COLO829 (cell line): ENCODE measurements at regions not wholly inside any gene's neighbourhood (a gene's known extent, or its start where the extent isn't known, plus 50 kb on each side); places are given as distances from the start of the nearest gene placed in this dataset.

ENCODE experiments used
- DNase-seq: peaks from one replicate; pipeline ENCODE4 v3.0.0; 2012; ENCODE audit warnings: low spot score

GRCh38 chr13:84303035-84303434 is 420.8 kb upstream of the SLITRK1 start:
- DNase-seq: no peak

GRCh38 chr13:84297251-84297650 is 415.0 kb upstream of the SLITRK1 start:
- DNase-seq: no peak

- DNase-seq: no peak
Measured at GRCh38 chr13:84296401-84296800, 414.1 kb upstream of the SLITRK1 start.

- no peak for DNase-seq
Measured at GRCh38 chr13:84294576-84294975, 412.3 kb upstream of the SLITRK1 start.

GRCh38 chr13:84290386-84290785 is 408.1 kb upstream of the SLITRK1 start:
- no peak for DNase-seq

GRCh38 chr13:84279166-84279565 is 396.9 kb upstream of the SLITRK1 start:
- no peak for DNase-seq

GRCh38 chr13:84272877-84273562 is 390.7 kb upstream of the SLITRK1 start:
- no peak for DNase-seq

- no peak for DNase-seq
Measured at GRCh38 chr13:84265257-84265764, 383.0 kb upstream of the SLITRK1 start.

- no peak for DNase-seq
Measured at GRCh38 chr13:84263354-84264069, 381.2 kb upstream of the SLITRK1 start.

- no peak for DNase-seq
Measured at GRCh38 chr13:84255226-84255797, 373.0 kb upstream of the SLITRK1 start.

- DNase-seq: no peak
Measured at GRCh38 chr13:84249463-84249862, 367.2 kb upstream of the SLITRK1 start.

GRCh38 chr13:84243340-84243739 is 361.1 kb upstream of the SLITRK1 start:
- no peak for DNase-seq

GRCh38 chr13:84239032-84239431 is 356.8 kb upstream of the SLITRK1 start:
- no peak for DNase-seq

- DNase-seq: no peak
Measured at GRCh38 chr13:84238381-84238780, 356.1 kb upstream of the SLITRK1 start.

GRCh38 chr13:84237143-84237542 is 354.9 kb upstream of the SLITRK1 start:
- DNase-seq: no peak

GRCh38 chr13:84234416-84234815 is 352.1 kb upstream of the SLITRK1 start:
- no peak for DNase-seq

GRCh38 chr13:84230568-84230967 is 348.3 kb upstream of the SLITRK1 start:
- DNase-seq: no peak

- no peak for DNase-seq
Measured at GRCh38 chr13:84211048-84211447, 328.8 kb upstream of the SLITRK1 start.

GRCh38 chr13:84208246-84208910 is 326.1 kb upstream of the SLITRK1 start:
- DNase-seq: no peak

GRCh38 chr13:84207509-84207908 is 325.2 kb upstream of the SLITRK1 start:
- no peak for DNase-seq

- peak; percentile 6 for DNase-seq
Measured at GRCh38 chr13:84200971-84201370, 318.7 kb upstream of the SLITRK1 start.

- DNase-seq: no peak
Measured at GRCh38 chr13:84192125-84192524, 309.9 kb upstream of the SLITRK1 start.

- no peak for DNase-seq
Measured at GRCh38 chr13:84191139-84191538, 308.9 kb upstream of the SLITRK1 start.
